PC-3 (cell line): ENCODE measurements at regions not wholly inside any gene's neighbourhood (a gene's known extent, or its start where the extent isn't known, plus 50 kb on each side); places are given as distances from the start of the nearest gene placed in this dataset.

ENCODE experiments used
- EZH2 ChIP-seq: fragments of 300-600 bp; sonication (generic); IDR thresholded peaks from one replicate; pipeline ENCODE4 v1.6.1; 2017; ENCODE audit warnings: antibody characterized with exemption, mild to moderate bottlenecking, low read length; ENCODE audit not compliant: unreplicated experiment
- EZH2phosphoT487 ChIP-seq: fragments of 300-600 bp; sonication (generic); IDR thresholded peaks from 2 replicates; pipeline ENCODE4 v1.6.1; 2018; ENCODE audit warnings: mild to moderate bottlenecking, antibody characterized with exemption, low read length, borderline replicate concordance
- TF ChIP-seq, protein P1 (sequence below): fragments of 300-600 bp; sonication (generic); conservative IDR thresholded peaks from 2 replicates; pipeline ENCODE4 v1.5.1; 2017; ENCODE audit warnings: antibody characterized with exemption, low read depth, mild to moderate bottlenecking, low read length

DNA sequence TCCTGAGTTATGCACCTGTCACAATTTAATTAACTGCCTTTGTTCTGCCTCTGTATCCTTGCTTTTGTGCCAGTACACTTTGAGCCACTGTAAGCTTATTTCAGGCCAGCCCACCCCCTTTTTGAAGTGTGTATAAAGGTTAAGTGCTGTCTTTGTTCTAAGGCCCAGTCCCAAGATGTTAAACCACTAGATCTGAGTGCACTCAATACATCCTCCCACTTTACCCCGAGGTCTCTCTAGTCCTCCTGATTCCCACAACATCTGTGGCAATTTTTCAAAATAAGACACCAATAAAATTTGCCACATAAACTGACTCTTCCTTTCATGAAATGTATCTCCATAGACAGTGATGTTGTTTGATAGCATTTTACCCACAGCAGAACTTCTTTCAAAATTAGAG, 124.1 kb upstream of the SPIN4 start:
- TF ChIP-seq, protein P1, sequence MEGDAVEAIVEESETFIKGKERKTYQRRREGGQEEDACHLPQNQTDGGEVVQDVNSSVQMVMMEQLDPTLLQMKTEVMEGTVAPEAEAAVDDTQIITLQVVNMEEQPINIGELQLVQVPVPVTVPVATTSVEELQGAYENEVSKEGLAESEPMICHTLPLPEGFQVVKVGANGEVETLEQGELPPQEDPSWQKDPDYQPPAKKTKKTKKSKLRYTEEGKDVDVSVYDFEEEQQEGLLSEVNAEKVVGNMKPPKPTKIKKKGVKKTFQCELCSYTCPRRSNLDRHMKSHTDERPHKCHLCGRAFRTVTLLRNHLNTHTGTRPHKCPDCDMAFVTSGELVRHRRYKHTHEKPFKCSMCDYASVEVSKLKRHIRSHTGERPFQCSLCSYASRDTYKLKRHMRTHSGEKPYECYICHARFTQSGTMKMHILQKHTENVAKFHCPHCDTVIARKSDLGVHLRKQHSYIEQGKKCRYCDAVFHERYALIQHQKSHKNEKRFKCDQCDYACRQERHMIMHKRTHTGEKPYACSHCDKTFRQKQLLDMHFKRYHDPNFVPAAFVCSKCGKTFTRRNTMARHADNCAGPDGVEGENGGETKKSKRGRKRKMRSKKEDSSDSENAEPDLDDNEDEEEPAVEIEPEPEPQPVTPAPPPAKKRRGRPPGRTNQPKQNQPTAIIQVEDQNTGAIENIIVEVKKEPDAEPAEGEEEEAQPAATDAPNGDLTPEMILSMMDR: no peak
- TF ChIP-seq EZH2 (no peak), EZH2phosphoT487 (no peak)
